Stomach smooth muscle (tissue), 2 donors: ENCODE measurements at regions not wholly inside any gene's neighbourhood (a gene's known extent, or its start where the extent isn't known, plus 50 kb on each side); places are given as distances from the start of the nearest gene placed in this dataset.
A peak's percentile ranks its signal among the peaks of the same experiment; 100 is the strongest.

ENCODE experiments used
- H3K27ac ChIP-seq: one replicate; pipeline ENCODE4 v1.7.0; 2013; ENCODE audit warnings: mild to moderate bottlenecking, low read length, inconsistent platforms
- H3K27me3 ChIP-seq, 2 donors: one replicate each; pipeline ENCODE4 v1.7.0; 2013; ENCODE audit warnings: low read length in 2 of 2; ENCODE audit not compliant: insufficient read depth in 2 of 2, control insufficient read depth in 1 of 2
- H3K36me3 ChIP-seq, 2 donors: one replicate each; pipeline ENCODE4 v1.7.0; 2013; ENCODE audit warnings: low read length in 2 of 2; ENCODE audit not compliant: control insufficient read depth in 2 of 2, insufficient read depth in 2 of 2
- H3K4me1 ChIP-seq: one replicate; pipeline ENCODE4 v1.7.0; 2013; ENCODE audit warnings: low read length; ENCODE audit not compliant: control insufficient read depth, insufficient read depth
- H3K4me3 ChIP-seq, 2 donors: one replicate each; pipeline ENCODE4 v1.7.0; 2013; ENCODE audit warnings: low read length in 2 of 2
- H3K9ac ChIP-seq, 2 donors: one replicate each; pipeline ENCODE4 v1.7.0; 2013; ENCODE audit warnings: low read length in 2 of 2, mild to moderate bottlenecking in 1 of 2
- H3K9me3 ChIP-seq, 2 donors: one replicate each; pipeline ENCODE4 v1.7.0; 2013; ENCODE audit warnings: low read length in 2 of 2; ENCODE audit not compliant: control insufficient read depth in 2 of 2
- donor health status: healthy.
- donor health status: Pancreatic carcinoma.

- H3K9ac ChIP-seq = no peak overlapping the region
- H3K27me3 ChIP-seq = no peaks in the 10 kb centered on the region
- H3K36me3 ChIP-seq = no peaks in the 10 kb centered on the region
- H3K9me3 ChIP-seq = peaks cover 3 to 5% of the 10 kb centered on the region in 2 donors
- no peaks in the 10 kb centered on the region for H3K4me1 ChIP-seq
- no peak overlapping the region for H3K4me3 ChIP-seq
- no peak overlapping the region for H3K27ac ChIP-seq
Measured at GRCh38 chr2:53543083-53543482, 224.5 kb upstream of the CHAC2 start.

- Histone ChIP-seq H3K9ac (no peak overlapping the region), H3K4me1 (no peaks in the 10 kb centered on the region), H3K4me3 (no peak overlapping the region), H3K9me3 (peaks cover 3 to 5% of the 10 kb centered on the region in 2 donors), H3K27ac (no peak overlapping the region), H3K27me3 (no peaks in the 10 kb centered on the region), H3K36me3 (no peaks in the 10 kb centered on the region)
Measured at GRCh38 chr2:53536583-53537361, 230.8 kb upstream of the CHAC2 start.

GRCh38 chr2:53535234-53535840 lies 232.3 kb upstream of the CHAC2 start:
- H3K9me3 ChIP-seq = no peaks in the 10 kb centered on the region
- no peaks in the 10 kb centered on the region for H3K4me1 ChIP-seq
- H3K4me3 ChIP-seq = no peak overlapping the region
- no peaks in the 10 kb centered on the region for H3K36me3 ChIP-seq
- no peaks in the 10 kb centered on the region for H3K27me3 ChIP-seq
- H3K27ac ChIP-seq = no peak overlapping the region
- no peak overlapping the region for H3K9ac ChIP-seq

GRCh38 chr2:53530126-53530525 lies 237.5 kb upstream of the CHAC2 start:
- no peak overlapping the region for H3K9ac ChIP-seq
- peaks cover 0 to 2% of the 10 kb centered on the region in 2 donors for H3K9me3 ChIP-seq
- H3K4me1 ChIP-seq = no peaks in the 10 kb centered on the region
- no peak overlapping the region for H3K27ac ChIP-seq
- H3K4me3 ChIP-seq = no peak overlapping the region
- no peaks in the 10 kb centered on the region for H3K27me3 ChIP-seq
- no peaks in the 10 kb centered on the region for H3K36me3 ChIP-seq

GRCh38 chr2:53527056-53527455 lies 240.5 kb upstream of the CHAC2 start:
- H3K4me1 ChIP-seq = no peaks in the 10 kb centered on the region
- H3K4me3 ChIP-seq = no peak overlapping the region
- H3K9ac ChIP-seq = no peak overlapping the region
- no peak overlapping the region for H3K27ac ChIP-seq
- peaks cover 0 to 2% of the 10 kb centered on the region in 2 donors for H3K9me3 ChIP-seq
- H3K36me3 ChIP-seq = no peaks in the 10 kb centered on the region
- no peaks in the 10 kb centered on the region for H3K27me3 ChIP-seq

- Histone ChIP-seq H3K4me3 (peak overlapping the region in 1 of 2 donors; percentile 5), H3K9me3 (no peaks in the 10 kb centered on the region), H3K36me3 (no peaks in the 10 kb centered on the region), H3K27ac (peak overlapping the region; percentile 60), H3K4me1 (peaks cover 6% of the 10 kb centered on the region), H3K9ac (no peak overlapping the region), H3K27me3 (no peaks in the 10 kb centered on the region)
Measured at GRCh38 chr2:53519918-53520841, 247.4 kb upstream of the CHAC2 start.

- H3K4me3 ChIP-seq = no peak overlapping the region
- no peak overlapping the region for H3K27ac ChIP-seq
- H3K27me3 ChIP-seq = no peaks in the 10 kb centered on the region
- H3K36me3 ChIP-seq = no peaks in the 10 kb centered on the region
- H3K9ac ChIP-seq = no peak overlapping the region
- no peaks in the 10 kb centered on the region for H3K9me3 ChIP-seq
- peaks cover 9% of the 10 kb centered on the region for H3K4me1 ChIP-seq
Measured at GRCh38 chr2:53517406-53517805, 250.2 kb upstream of the CHAC2 start.

- Histone ChIP-seq H3K27me3 (no peaks in the 10 kb centered on the region), H3K36me3 (no peaks in the 10 kb centered on the region), H3K4me1 (peaks cover 13% of the 10 kb centered on the region), H3K4me3 (no peak overlapping the region), H3K27ac (no peak overlapping the region), H3K9ac (no peak overlapping the region), H3K9me3 (no peaks in the 10 kb centered on the region)
Measured at GRCh38 chr2:53516650-53517049, 251.0 kb upstream of the CHAC2 start.

- Histone ChIP-seq H3K27me3 (no peaks in the 10 kb centered on the region), H3K4me3 (no peak overlapping the region), H3K36me3 (no peaks in the 10 kb centered on the region), H3K9me3 (no peaks in the 10 kb centered on the region), H3K9ac (no peak overlapping the region), H3K4me1 (peaks cover 11% of the 10 kb centered on the region), H3K27ac (no peak overlapping the region)
Measured at GRCh38 chr2:53515435-53516332, 251.9 kb upstream of the CHAC2 start.

GRCh38 chr2:53513167-53513666 lies 254.4 kb upstream of the CHAC2 start:
- Histone ChIP-seq H3K27ac (no peak overlapping the region), H3K36me3 (no peaks in the 10 kb centered on the region), H3K4me1 (peaks cover 7% of the 10 kb centered on the region), H3K9me3 (no peaks in the 10 kb centered on the region), H3K4me3 (no peak overlapping the region), H3K9ac (no peak overlapping the region), H3K27me3 (no peaks in the 10 kb centered on the region)
